ENCODE measurements at regions not wholly inside any gene's neighbourhood (a gene's known extent, or its start where the extent isn't known, plus 50 kb on each side); places are given as distances from the start of the nearest gene placed in this dataset.

DNA sequence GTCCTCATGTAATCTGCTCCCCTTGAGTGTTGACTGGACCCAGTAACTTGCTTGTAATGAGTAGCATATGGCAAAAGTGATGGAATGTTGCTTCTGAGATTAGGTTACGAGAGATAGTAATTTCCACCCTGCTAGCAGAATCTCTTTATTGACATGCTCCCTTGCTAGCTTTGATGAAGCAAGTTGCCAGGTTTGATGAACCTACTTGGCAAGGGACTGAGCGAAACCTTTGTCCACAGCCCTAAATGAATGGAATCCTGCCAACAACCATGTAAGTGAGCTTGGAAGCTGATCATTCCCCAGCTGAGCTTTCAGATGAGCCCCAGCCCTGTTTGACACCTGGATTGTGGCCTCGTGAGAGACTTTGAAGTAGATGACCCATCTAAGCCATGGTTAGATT lies 120.8 kb upstream of the PLXNC1 start:
- Histone ChIP-seq H3K18ac (ENCODE audit: insufficient read length, low read depth, low read length) (no peak overlapping the region), H3K14ac (ENCODE audit: insufficient read depth, low read length) (no peak overlapping the region), H2BK120ac (ENCODE audit: low read depth, low read length, poor library complexity, severe bottlenecking) (no peak overlapping the region), H3K9ac (ENCODE audit: extremely low read depth, insufficient read length, low read length) (no peak overlapping the region), H4K5ac (ENCODE audit: insufficient read length, low read depth, low read length) (no peak overlapping the region), H3K23me2 (ENCODE audit: insufficient read length, low read depth, low read length, poor library complexity, severe bottlenecking) (no peaks in the 10 kb centered on the region), H3K56ac (ENCODE audit: insufficient read length, low read depth, low read length) (no peak overlapping the region), H4K20me1 (ENCODE audit: control insufficient read depth, insufficient read depth, insufficient read length) (no peaks in the 10 kb centered on the region), H3K4me2 (ENCODE audit: insufficient read depth, insufficient read length, low read length) (no peak overlapping the region), H2AFZ (ENCODE audit: low read length) (no peak overlapping the region), H2AK5ac (ENCODE audit: insufficient read length, low read length) (no peak overlapping the region), H3K4me1 (ENCODE audit: insufficient read depth, low read length) (no peaks in the 10 kb centered on the region; the same call in 1 of the 2 replicates), H4K91ac (ENCODE audit: insufficient read length, low read depth, low read length) (no peak overlapping the region), H3K79me2 (ENCODE audit: insufficient read depth, low read length) (no peaks in the 10 kb centered on the region), H3T11ph (ENCODE audit: low read length) (no peak overlapping the region), H2BK12ac (ENCODE audit: insufficient read length, low read depth, low read length) (no peak overlapping the region), H3K79me1 (ENCODE audit: insufficient read depth, low read depth, low read length, poor library complexity, severe bottlenecking) (no peaks in the 10 kb centered on the region), H2BK15ac (ENCODE audit: low read depth, low read length) (no peak overlapping the region), H2BK20ac (ENCODE audit: low read depth, low read length, poor library complexity, severe bottlenecking) (no peak overlapping the region), H4K8ac (replicated peaks; ENCODE audit: insufficient read length, low read depth, low read length) (no peak overlapping the region), H2BK5ac (ENCODE audit: insufficient read length, low read length) (no peak overlapping the region), H3K9me3 (ENCODE audit: control insufficient read depth, low read depth, low read length) (peaks cover 4% of the 10 kb centered on the region), H3K23ac (ENCODE audit: insufficient read length, low read depth, low read length) (no peak overlapping the region), H3K27me3 (ENCODE audit: insufficient read depth, low read length) (no peaks in the 10 kb centered on the region), H3K27ac (ENCODE audit: insufficient read length, low read depth, low read length) (no peak overlapping the region), H3K4ac (ENCODE audit: low read depth, low read length) (no peak overlapping the region)
- no CpG with 5 or more reads among the region's 3 CpGs for WGBS (ENCODE audit: extremely low coverage, insufficient read length, low lambda C conversion rate)
- H3K36me3 Mint-ChIP-seq (ENCODE audit: insufficient read depth in 1 of 3, low read depth in 3 of 3), result peaks cover 5 to 17% (median 7%) of the 10 kb centered on the region in 3 experiments
- H3K9me3 Mint-ChIP-seq, result peaks cover 16 to 20% of the 10 kb centered on the region in 2 experiments
- H3K27me3 Mint-ChIP-seq (ENCODE audit: low read depth), result peaks cover 1% of the 10 kb centered on the region
- H3K4me3 Mint-ChIP-seq, result no peak overlapping the region; a peak in 1 of 5 replicates
- TF ChIP-seq, protein P1, sequence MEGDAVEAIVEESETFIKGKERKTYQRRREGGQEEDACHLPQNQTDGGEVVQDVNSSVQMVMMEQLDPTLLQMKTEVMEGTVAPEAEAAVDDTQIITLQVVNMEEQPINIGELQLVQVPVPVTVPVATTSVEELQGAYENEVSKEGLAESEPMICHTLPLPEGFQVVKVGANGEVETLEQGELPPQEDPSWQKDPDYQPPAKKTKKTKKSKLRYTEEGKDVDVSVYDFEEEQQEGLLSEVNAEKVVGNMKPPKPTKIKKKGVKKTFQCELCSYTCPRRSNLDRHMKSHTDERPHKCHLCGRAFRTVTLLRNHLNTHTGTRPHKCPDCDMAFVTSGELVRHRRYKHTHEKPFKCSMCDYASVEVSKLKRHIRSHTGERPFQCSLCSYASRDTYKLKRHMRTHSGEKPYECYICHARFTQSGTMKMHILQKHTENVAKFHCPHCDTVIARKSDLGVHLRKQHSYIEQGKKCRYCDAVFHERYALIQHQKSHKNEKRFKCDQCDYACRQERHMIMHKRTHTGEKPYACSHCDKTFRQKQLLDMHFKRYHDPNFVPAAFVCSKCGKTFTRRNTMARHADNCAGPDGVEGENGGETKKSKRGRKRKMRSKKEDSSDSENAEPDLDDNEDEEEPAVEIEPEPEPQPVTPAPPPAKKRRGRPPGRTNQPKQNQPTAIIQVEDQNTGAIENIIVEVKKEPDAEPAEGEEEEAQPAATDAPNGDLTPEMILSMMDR (conservative IDR thresholded peaks at IDR 0.05), result no peak
- no peak overlapping the region for H3K27ac Mint-ChIP-seq
- peaks cover 9 to 11% of the 10 kb centered on the region in 2 experiments; a peak in 2 of 4 replicates for H3K4me1 Mint-ChIP-seq
- no peak for DNase-seq

Measured in H9 (cell line).